Endothelial cell of umbilical vein (primary cell): ENCODE measurements at regions not wholly inside any gene's neighbourhood (a gene's known extent, or its start where the extent isn't known, plus 50 kb on each side); places are given as distances from the start of the nearest gene placed in this dataset.

Source experiments
- BruUV-seq: library from RNA; stranded (reverse); fragments of 400-500 nt; replicated peaks from 2 replicates; lab custom pipeline; 2021; lab: Mats Ljungman, UMichigan
- CTCF ChIA-PET: fragments of 300-600, 350-600 bp; sonication (Branson Sonifier 250); formaldehyde crosslinking; loops from one replicate; lab custom pipeline; 2021; ENCODE audit warnings: antibody characterized with exemption, inconsistent platforms; lab: Charles Lee
- POLR2A ChIA-PET: fragments of 300-600, 350-600 bp; sonication (Branson Sonifier 250); formaldehyde crosslinking; loops from one replicate; lab custom pipeline; 2021; ENCODE audit warnings: antibody characterized with exemption, inconsistent platforms; lab: Charles Lee
- DNase-seq: peaks from one replicate; pipeline ENCODE4 v3.0.0-alpha.2; 2011; ENCODE audit warnings: low read depth, low spot score
- FAIRE-seq: peaks from 2 replicates; lab custom pipeline; 2011; peaks lifted over from hg19 to GRCh38; lab: Jason Lieb, UNC
- H2AFZ ChIP-seq: 2 replicates; pipeline ENCODE4 v1.6.0; 2012; ENCODE audit warnings: low read depth, low read length, control low read depth, inconsistent platforms
- H3K27ac ChIP-seq: 2 replicates; pipeline ENCODE4 v1.5.1; 2011; ENCODE audit warnings: low read depth, mild to moderate bottlenecking, control low read depth, low read length, moderate library complexity; ENCODE audit not compliant: insufficient read depth
- H3K27me3 ChIP-seq, 2 experiments: 2 replicates each; pipeline versions ENCODE4 v1.6.0 to v1.6.1; 2011; ENCODE audit warnings: low read length in 2 of 2, mixed read lengths in 1 of 2; ENCODE audit not compliant: control insufficient read depth in 2 of 2, insufficient read depth in 2 of 2
- H3K36me3 ChIP-seq, 2 experiments: 2 replicates in 1 of 2; 3 replicates in 1 of 2; pipeline ENCODE4 v1.5.1; 2011; ENCODE audit warnings: low read length in 2 of 2, mild to moderate bottlenecking in 1 of 2, moderate library complexity in 1 of 2; ENCODE audit not compliant: control insufficient read depth in 2 of 2, insufficient read depth in 2 of 2; ENCODE audit errors: extremely low read depth in 1 of 2
- H3K4me1 ChIP-seq: 3 replicates; pipeline ENCODE4 v1.5.1; 2011; ENCODE audit warnings: mild to moderate bottlenecking, low read length; ENCODE audit not compliant: control insufficient read depth, insufficient read depth; ENCODE audit errors: extremely low read depth
- H3K4me2 ChIP-seq: 2 replicates; pipeline ENCODE4 v1.6.1; 2011; ENCODE audit warnings: low read length, control low read depth, mixed read lengths; ENCODE audit not compliant: insufficient read depth
- H3K4me3 ChIP-seq, 3 experiments: fragments of 200-600 bp in 1 of 3; sonication (generic), shearing (Covaris generic) in 1 of 3; replicated peaks in 1 of 3; 2 replicates each; pipeline ENCODE4 v1.5.1; 2011 to 2016; ENCODE audit warnings: control low read depth in 3 of 3, low read length in 3 of 3, mild to moderate bottlenecking in 2 of 3, inconsistent platforms in 1 of 3, low read depth in 1 of 3, moderate library complexity in 1 of 3; ENCODE audit not compliant: insufficient read depth in 1 of 3
- H3K79me2 ChIP-seq: 2 replicates; pipeline ENCODE4 v1.6.0; 2012; ENCODE audit warnings: low read length, inconsistent platforms; ENCODE audit not compliant: control insufficient read depth, insufficient read depth
- H3K9ac ChIP-seq: replicated peaks from 2 replicates; pipeline ENCODE3; 2011; ENCODE audit warnings: low read length, control low read depth; ENCODE audit not compliant: insufficient read depth; ENCODE audit errors: extremely low read depth
- H3K9me1 ChIP-seq: replicated peaks from 3 replicates; pipeline ENCODE4 v1.6.0; 2011; ENCODE audit warnings: mild to moderate bottlenecking, low read length; ENCODE audit not compliant: control insufficient read depth, insufficient read depth; ENCODE audit errors: extremely low read depth
- H3K9me3 ChIP-seq: replicated peaks from 2 replicates; pipeline ENCODE4 v1.5.1; 2012; ENCODE audit warnings: low read length, inconsistent platforms; ENCODE audit not compliant: control insufficient read depth, insufficient read depth
- H4K20me1 ChIP-seq: replicated peaks from 2 replicates; pipeline ENCODE3; 2011; ENCODE audit warnings: mild to moderate bottlenecking, low read length; ENCODE audit not compliant: control insufficient read depth, insufficient read depth; ENCODE audit errors: extremely low read depth
- EZH2 ChIP-seq: IDR thresholded peaks from 2 replicates; pipeline ENCODE4 v1.6.1; 2012; ENCODE audit warnings: borderline replicate concordance, low read depth, mild to moderate bottlenecking, moderate library complexity, low read length, inconsistent platforms; ENCODE audit not compliant: severe bottlenecking
- FOS ChIP-seq: IDR thresholded peaks from 2 replicates; pipeline ENCODE4 v1.6.1; 2011; ENCODE audit warnings: mild to moderate bottlenecking, low read length, moderate library complexity, borderline replicate concordance; ENCODE audit not compliant: insufficient read depth
- GATA2 ChIP-seq: IDR thresholded peaks from 2 replicates; pipeline ENCODE4 v1.7.0; 2011; ENCODE audit warnings: low read depth, mild to moderate bottlenecking, moderate library complexity, mixed read lengths, low read length; ENCODE audit not compliant: insufficient read length, insufficient read depth
- JUN ChIP-seq: IDR thresholded peaks from 2 replicates; pipeline ENCODE4 v1.6.1; 2011; ENCODE audit warnings: borderline replicate concordance, low read depth; ENCODE audit not compliant: insufficient read length, insufficient read depth
- MYC ChIP-seq: IDR thresholded peaks from one replicate; pipeline ENCODE4 v1.6.1; 2011; ENCODE audit warnings: mild to moderate bottlenecking, low read depth, low read length
- POLR2A ChIP-seq: IDR thresholded peaks from 2 replicates; pipeline ENCODE4 v1.6.1; 2012; ENCODE audit warnings: low read depth, mild to moderate bottlenecking, control low read depth, low read length
- POLR2AphosphoS5 ChIP-seq: IDR thresholded peaks from 2 replicates; pipeline ENCODE4 v1.6.1; 2012; ENCODE audit warnings: low read depth, mild to moderate bottlenecking, control low read depth, low read length, moderate library complexity; ENCODE audit not compliant: insufficient read depth
- dilution Hi-C: fragments of 300-500 bp; cut with MboI; formaldehyde crosslinking; loops from one replicate; pipeline ENCODE4 v1.15.0; 2019; ENCODE audit warnings: low sequenced_read_pairs; ENCODE audit not compliant: extremely low pct_ligation_motif_present
- intact Hi-C: fragments of 100-400 bp; cut with micrococcal nuclease; formaldehyde crosslinking; loops from one replicate; pipeline ENCODE4 v1.10.0; 2022
- TF ChIP-seq, protein P1 (sequence below), 2 donors: IDR thresholded peaks; 1 replicate in 1 of 2; 2 replicates in 1 of 2; pipeline ENCODE4 v1.5.1; 2011; ENCODE audit warnings: low read length in 2 of 2, mild to moderate bottlenecking in 2 of 2, moderate library complexity in 2 of 2, control low read depth in 1 of 2, inconsistent platforms in 1 of 2, low read depth in 1 of 2; ENCODE audit not compliant: insufficient read depth in 1 of 2; ENCODE audit errors: extremely low read depth in 1 of 2
- TF ChIP-seq, protein P2 (sequence below): IDR thresholded peaks from 2 replicates; pipeline ENCODE4 v1.6.1; 2011; ENCODE audit not compliant: insufficient read depth, insufficient read length

DNA sequence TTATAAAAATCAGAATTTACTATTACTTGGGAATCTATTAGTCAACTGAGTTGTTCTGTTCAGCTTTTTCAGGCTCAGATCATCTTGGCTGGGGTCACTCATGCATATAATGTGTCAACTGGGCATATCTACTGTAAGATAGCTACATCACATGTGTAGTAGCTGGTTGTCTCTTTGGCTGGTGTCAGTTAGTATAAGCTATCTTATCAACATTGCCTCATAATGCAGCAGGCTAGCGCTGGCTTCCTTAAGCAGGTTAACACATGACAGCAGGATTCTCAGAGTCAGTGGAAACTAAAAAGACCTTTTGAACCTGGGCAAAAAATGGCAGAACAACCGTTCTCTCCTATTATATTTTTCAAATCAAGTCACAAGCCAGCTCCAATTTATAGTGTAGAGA lies 378.3 kb upstream of the PCDH10 start:
- H3K79me2 ChIP-seq: no peaks in the 10 kb centered on the region
- DNase-seq (no peak), FAIRE-seq (no peak)
- intact Hi-C loops: no loop called here
- H3K9ac ChIP-seq: no peak overlapping the region
- no peaks in the 10 kb centered on the region for H3K9me3 ChIP-seq
- no peaks in the 10 kb centered on the region for H3K4me1 ChIP-seq
- no peaks in the 10 kb centered on the region for H4K20me1 ChIP-seq
- H3K27me3 ChIP-seq: no peaks in the 10 kb centered on the region
- POLR2A ChIA-PET: no interaction called here
- H2AFZ ChIP-seq: no peak overlapping the region
- no peak overlapping the region for H3K4me3 ChIP-seq
- CTCF ChIA-PET: interaction anchor here (0.9 to 1.4 kb wide), 2 partner anchors 10 to 19 kb away, joined by 3 read pairs; no protein-coding TSS in a partner anchor
- H3K4me2 ChIP-seq: no peak overlapping the region
- H3K9me1 ChIP-seq: no peaks in the 10 kb centered on the region
- no peak overlapping the region for H3K27ac ChIP-seq
- dilution Hi-C loops: no loop called here
- no TSS peak for BruUV-seq
- H3K36me3 ChIP-seq: no peaks in the 10 kb centered on the region
- TF ChIP-seq FOS: no peak
- TF ChIP-seq, protein P1, sequence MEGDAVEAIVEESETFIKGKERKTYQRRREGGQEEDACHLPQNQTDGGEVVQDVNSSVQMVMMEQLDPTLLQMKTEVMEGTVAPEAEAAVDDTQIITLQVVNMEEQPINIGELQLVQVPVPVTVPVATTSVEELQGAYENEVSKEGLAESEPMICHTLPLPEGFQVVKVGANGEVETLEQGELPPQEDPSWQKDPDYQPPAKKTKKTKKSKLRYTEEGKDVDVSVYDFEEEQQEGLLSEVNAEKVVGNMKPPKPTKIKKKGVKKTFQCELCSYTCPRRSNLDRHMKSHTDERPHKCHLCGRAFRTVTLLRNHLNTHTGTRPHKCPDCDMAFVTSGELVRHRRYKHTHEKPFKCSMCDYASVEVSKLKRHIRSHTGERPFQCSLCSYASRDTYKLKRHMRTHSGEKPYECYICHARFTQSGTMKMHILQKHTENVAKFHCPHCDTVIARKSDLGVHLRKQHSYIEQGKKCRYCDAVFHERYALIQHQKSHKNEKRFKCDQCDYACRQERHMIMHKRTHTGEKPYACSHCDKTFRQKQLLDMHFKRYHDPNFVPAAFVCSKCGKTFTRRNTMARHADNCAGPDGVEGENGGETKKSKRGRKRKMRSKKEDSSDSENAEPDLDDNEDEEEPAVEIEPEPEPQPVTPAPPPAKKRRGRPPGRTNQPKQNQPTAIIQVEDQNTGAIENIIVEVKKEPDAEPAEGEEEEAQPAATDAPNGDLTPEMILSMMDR (IDR thresholded peaks at IDR 0.05; ENCODE audit: extremely low read depth in 1 of 2, insufficient read depth in 1 of 2, low read depth in 1 of 2, low read length in 2 of 2): no peak
- TF ChIP-seq POLR2AphosphoS5: no peak
- no peak for TF ChIP-seq GATA2
- TF ChIP-seq POLR2A: no peak
- TF ChIP-seq EZH2: no peak
- TF ChIP-seq JUN: no peak
- TF ChIP-seq, protein P2, sequence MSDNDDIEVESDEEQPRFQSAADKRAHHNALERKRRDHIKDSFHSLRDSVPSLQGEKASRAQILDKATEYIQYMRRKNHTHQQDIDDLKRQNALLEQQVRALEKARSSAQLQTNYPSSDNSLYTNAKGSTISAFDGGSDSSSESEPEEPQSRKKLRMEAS: no peak
- no peak for TF ChIP-seq MYC
